Brain microvascular endothelial cell (primary cell): ENCODE measurements at regions not wholly inside any gene's neighbourhood (a gene's known extent, or its start where the extent isn't known, plus 50 kb on each side); places are given as distances from the start of the nearest gene placed in this dataset.

Experiments used
- DNase-seq: peaks from one replicate; pipeline ENCODE4 v3.0.0-alpha.2; 2020
- H3K27ac ChIP-seq: fragments of 250-450 bp; sonication (Bioruptor Pico); 2 replicates; pipeline ENCODE4 v1.5.1; 2020; ENCODE audit warnings: mild to moderate bottlenecking, moderate library complexity
- H3K27me3 ChIP-seq: fragments of 250-450 bp; sonication (Bioruptor Pico); replicated peaks from 2 replicates; pipeline ENCODE4 v1.5.1; 2020; ENCODE audit warnings: mild to moderate bottlenecking
- H3K36me3 ChIP-seq: fragments of 250-450 bp; sonication (Bioruptor Pico); replicated peaks from 2 replicates; pipeline ENCODE4 v1.5.1; 2020; ENCODE audit warnings: mild to moderate bottlenecking
- H3K4me3 ChIP-seq: 2 replicates; pipeline ENCODE4 v1.5.1; 2011; ENCODE audit warnings: low read depth, mild to moderate bottlenecking, control low read depth, low read length, moderate library complexity
- CTCF ChIP-seq: IDR thresholded peaks from 2 replicates; pipeline ENCODE4 v1.5.1; 2011; ENCODE audit warnings: low read depth, mild to moderate bottlenecking, moderate library complexity, low read length, control low read depth, inconsistent platforms; ENCODE audit errors: missing control alignments
- in situ Hi-C: cut with HindIII; loops from 2 replicates; pipeline ENCODE4 v1.10.0; 2017; ENCODE audit warnings: low sequenced_read_pairs, low pct_ligation_motif_present

GRCh38 chr6:10302566-10303235 lies 112.2 kb downstream of the TFAP2A start:
- Histone ChIP-seq H3K27me3 (no peaks in the 10 kb centered on the region), H3K36me3 (no peaks in the 10 kb centered on the region), H3K4me3 (no peak overlapping the region), H3K27ac (no peak overlapping the region)
- in situ Hi-C loops, result no loop called here
- DNase-seq, result no peak
- no peak for TF ChIP-seq CTCF

GRCh38 chr6:10300071-10300470 lies 114.8 kb downstream of the TFAP2A start:
- in situ Hi-C loops, result no loop called here

GRCh38 chr6:10297832-10298231 lies 117.0 kb downstream of the TFAP2A start:
- Histone ChIP-seq H3K4me3 (no peak overlapping the region), H3K27ac (no peak overlapping the region), H3K36me3 (no peaks in the 10 kb centered on the region), H3K27me3 (no peaks in the 10 kb centered on the region)
- no peak for DNase-seq
- no peak for TF ChIP-seq CTCF
- in situ Hi-C loops, result no loop called here

More at GRCh38 chr6:10300071-10300470, 114.8 kb downstream of the TFAP2A start:
- DNase-seq, result no peak
- TF ChIP-seq CTCF, result no peak
- no peaks in the 10 kb centered on the region for H3K36me3 ChIP-seq
- no peak overlapping the region for H3K4me3 ChIP-seq
- H3K27ac ChIP-seq, result no peak overlapping the region
- no peaks in the 10 kb centered on the region for H3K27me3 ChIP-seq

- no peaks in the 10 kb centered on the region for H3K27me3 ChIP-seq
- H3K36me3 ChIP-seq, result no peaks in the 10 kb centered on the region
- no peak overlapping the region for H3K27ac ChIP-seq
- no peak for TF ChIP-seq CTCF
- in situ Hi-C loops, result no loop called here
- no peak overlapping the region for H3K4me3 ChIP-seq
- no peak for DNase-seq
Measured at GRCh38 chr6:10278746-10279145, 136.1 kb downstream of the TFAP2A start.

- Histone ChIP-seq H3K4me3 (no peak overlapping the region), H3K36me3 (no peaks in the 10 kb centered on the region), H3K27ac (no peak overlapping the region), H3K27me3 (no peaks in the 10 kb centered on the region)
- in situ Hi-C loops, result no loop called here
- no peak for DNase-seq
- no peak for TF ChIP-seq CTCF
Measured at GRCh38 chr6:10276660-10277287, 138.1 kb downstream of the TFAP2A start.
